H9 (cell line): ENCODE measurements at regions not wholly inside any gene's neighbourhood (a gene's known extent, or its start where the extent isn't known, plus 50 kb on each side); places are given as distances from the start of the nearest gene placed in this dataset.

ENCODE experiments used
- DNase-seq: peaks from one replicate; pipeline ENCODE4 v3.0.0-alpha.2; 2017
- H2AFZ ChIP-seq: one replicate; pipeline ENCODE4 v1.6.1; 2013; ENCODE audit warnings: mild to moderate bottlenecking, low read length, control low read depth, moderate library complexity
- H2AK5ac ChIP-seq: 2 replicates; pipeline ENCODE4 v1.6.1; 2013; ENCODE audit warnings: low read length, control low read depth, mixed read lengths; ENCODE audit not compliant: insufficient read length
- H2BK120ac ChIP-seq: one replicate; pipeline ENCODE4 v1.6.1; 2013; ENCODE audit warnings: low read depth, mild to moderate bottlenecking, low read length, control low read depth, inconsistent platforms; ENCODE audit not compliant: poor library complexity, severe bottlenecking
- H2BK12ac ChIP-seq: 2 replicates; pipeline ENCODE4 v1.6.1; 2013; ENCODE audit warnings: low read length, control low read depth, mixed read lengths, low read depth; ENCODE audit not compliant: insufficient read length
- H2BK15ac ChIP-seq: 2 replicates; pipeline ENCODE4 v1.6.1; 2013; ENCODE audit warnings: low read depth, low read length, control low read depth
- H2BK20ac ChIP-seq: one replicate; pipeline ENCODE4 v1.6.1; 2013; ENCODE audit warnings: low read depth, mild to moderate bottlenecking, low read length, control low read depth, inconsistent platforms; ENCODE audit not compliant: poor library complexity, severe bottlenecking
- H2BK5ac ChIP-seq: 2 replicates; pipeline ENCODE4 v1.6.1; 2013; ENCODE audit warnings: low read length, control low read depth, mixed read lengths; ENCODE audit not compliant: insufficient read length
- H3K14ac ChIP-seq: 2 replicates; pipeline ENCODE4 v1.6.1; 2013; ENCODE audit warnings: low read length, control low read depth; ENCODE audit not compliant: insufficient read depth
- H3K18ac ChIP-seq: 2 replicates; pipeline ENCODE4 v1.6.1; 2013; ENCODE audit warnings: low read depth, mild to moderate bottlenecking, mixed read lengths, low read length, control low read depth; ENCODE audit not compliant: insufficient read length
- H3K23ac ChIP-seq: 2 replicates; pipeline ENCODE4 v1.6.1; 2013; ENCODE audit warnings: low read length, control low read depth, mixed read lengths, low read depth; ENCODE audit not compliant: insufficient read length
- H3K23me2 ChIP-seq: 2 replicates; pipeline ENCODE4 v1.6.1; 2013; ENCODE audit warnings: low read depth, mild to moderate bottlenecking, mixed read lengths, low read length, control low read depth; ENCODE audit not compliant: insufficient read length, poor library complexity, severe bottlenecking
- H3K27ac ChIP-seq: 2 replicates; pipeline ENCODE4 v1.5.1; 2013; ENCODE audit warnings: low read length, control low read depth, mixed read lengths, low read depth; ENCODE audit not compliant: insufficient read length
- H3K27me3 ChIP-seq: 2 replicates; pipeline ENCODE4 v1.6.1; 2013; ENCODE audit warnings: low read length, control low read depth, inconsistent platforms; ENCODE audit not compliant: insufficient read depth
- H3K4ac ChIP-seq: 2 replicates; pipeline ENCODE4 v1.6.1; 2013; ENCODE audit warnings: low read depth, mild to moderate bottlenecking, control low read depth, inconsistent platforms, low read length, moderate library complexity
- H3K4me1 ChIP-seq: 2 replicates; pipeline ENCODE4 v1.6.1; 2013; ENCODE audit warnings: low read length, control low read depth, inconsistent platforms; ENCODE audit not compliant: insufficient read depth
- H3K4me2 ChIP-seq: 2 replicates; pipeline ENCODE4 v1.6.1; 2013; ENCODE audit warnings: low read length, control low read depth, mixed read lengths; ENCODE audit not compliant: insufficient read length, insufficient read depth
- H3K56ac ChIP-seq: 2 replicates; pipeline ENCODE4 v1.6.1; 2013; ENCODE audit warnings: low read depth, mild to moderate bottlenecking, mixed read lengths, low read length, control low read depth; ENCODE audit not compliant: insufficient read length
- H3K79me1 ChIP-seq: 2 replicates; pipeline ENCODE4 v1.6.1; 2013; ENCODE audit warnings: low read depth, mild to moderate bottlenecking, moderate library complexity, low read length, control low read depth, inconsistent platforms; ENCODE audit not compliant: insufficient read depth, poor library complexity, severe bottlenecking
- H3K79me2 ChIP-seq: 2 replicates; pipeline ENCODE4 v1.6.1; 2013; ENCODE audit warnings: low read length, control low read depth, inconsistent platforms; ENCODE audit not compliant: insufficient read depth
- H3K9ac ChIP-seq: 2 replicates; pipeline ENCODE4 v1.6.1; 2013; ENCODE audit warnings: low read length, control low read depth, mixed read lengths; ENCODE audit not compliant: insufficient read length; ENCODE audit errors: extremely low read depth
- H3K9me3 ChIP-seq: one replicate; pipeline ENCODE4 v1.6.1; 2013; ENCODE audit warnings: low read depth, low read length, inconsistent platforms; ENCODE audit not compliant: control insufficient read depth
- H3T11ph ChIP-seq: one replicate; pipeline ENCODE4 v1.6.1; 2013; ENCODE audit warnings: mild to moderate bottlenecking, low read length, control low read depth, inconsistent platforms
- H4K20me1 ChIP-seq: one replicate; pipeline ENCODE4 v1.6.1; 2013; ENCODE audit not compliant: control insufficient read depth, insufficient read length, insufficient read depth
- H4K5ac ChIP-seq: 2 replicates; pipeline ENCODE4 v1.6.1; 2013; ENCODE audit warnings: low read depth, mild to moderate bottlenecking, mixed read lengths, low read length, control low read depth; ENCODE audit not compliant: insufficient read length
- H4K8ac ChIP-seq: replicated peaks from 2 replicates; pipeline ENCODE4 v1.6.1; 2013; ENCODE audit warnings: low read length, control low read depth, mixed read lengths, low read depth; ENCODE audit not compliant: insufficient read length
- H4K91ac ChIP-seq: 2 replicates; pipeline ENCODE4 v1.6.1; 2013; ENCODE audit warnings: low read depth, mild to moderate bottlenecking, moderate library complexity, mixed read lengths, low read length, control low read depth; ENCODE audit not compliant: insufficient read length
- H3K27ac Mint-ChIP-seq, 3 experiments: 2 replicates in 2 of 3; 3 replicates in 1 of 3; pipeline ENCODE4 v1.8.0; 2020 to 2021; ENCODE audit warnings: mixed read lengths in 3 of 3, mild to moderate bottlenecking in 1 of 3, moderate library complexity in 1 of 3
- H3K27me3 Mint-ChIP-seq: 2 replicates; pipeline ENCODE4 v1.8.0; 2021; ENCODE audit warnings: low read depth, mild to moderate bottlenecking, moderate library complexity, mixed read lengths
- H3K36me3 Mint-ChIP-seq, 3 experiments: 2 replicates in 2 of 3; 3 replicates in 1 of 3; pipeline ENCODE4 v1.8.0; 2020 to 2021; ENCODE audit warnings: low read depth in 3 of 3, mixed read lengths in 3 of 3; ENCODE audit not compliant: insufficient read depth in 1 of 3
- H3K4me1 Mint-ChIP-seq, 2 experiments: 2 replicates each; pipeline ENCODE4 v1.8.0; 2020; ENCODE audit warnings: mixed read lengths in 2 of 2
- H3K4me3 Mint-ChIP-seq, 2 experiments: 2 replicates in 1 of 2; 3 replicates in 1 of 2; pipeline ENCODE4 v1.8.0; 2020 to 2021; ENCODE audit warnings: mild to moderate bottlenecking in 2 of 2, mixed read lengths in 2 of 2, moderate library complexity in 1 of 2
- H3K9me3 Mint-ChIP-seq, 2 experiments: 2 replicates in 1 of 2; 3 replicates in 1 of 2; pipeline ENCODE4 v1.8.0; 2020; ENCODE audit warnings: mild to moderate bottlenecking in 2 of 2, mixed read lengths in 2 of 2, moderate library complexity in 1 of 2
- CTCF ChIP-seq: fragments of 200-600 bp; sonication (generic); conservative IDR thresholded peaks from 3 replicates; pipeline ENCODE4 v1.8.0; 2021; ENCODE audit warnings: antibody characterized with exemption, mild to moderate bottlenecking
- WGBS: extraction: QIAGEN DNeasy Blood & Tissue Kit; methylation state at CpG from one replicate; pipeline ENCODE4 v1.1.7; 2013; ENCODE audit warnings: missing lambda C conversion rate, low lambda C conversion rate, mixed read lengths; ENCODE audit not compliant: insufficient read length; ENCODE audit errors: extremely low coverage; 5-methylcytosine and 5-hydroxymethylcytosine counted together

GRCh38 chr2:36069074-36069473 is 286.5 kb upstream of the CRIM1 start:
- Histone ChIP-seq H3K23me2 (no peaks in the 10 kb centered on the region), H3K4ac (no peak overlapping the region), H2AK5ac (no peak overlapping the region), H2AFZ (no peak overlapping the region), H2BK15ac (no peak overlapping the region), H3K4me1 (no peaks in the 10 kb centered on the region), H3K9ac (no peak overlapping the region), H2BK12ac (no peak overlapping the region), H3K18ac (no peak overlapping the region), H3K79me1 (no peaks in the 10 kb centered on the region), H3K9me3 (no peaks in the 10 kb centered on the region), H3T11ph (no peak overlapping the region), H2BK20ac (no peak overlapping the region), H4K5ac (no peak overlapping the region), H2BK5ac (no peak overlapping the region), H3K27me3 (no peaks in the 10 kb centered on the region), H4K91ac (no peak overlapping the region), H3K4me2 (no peak overlapping the region), H2BK120ac (no peak overlapping the region), H3K27ac (no peak overlapping the region), H4K8ac (no peak overlapping the region), H3K79me2 (no peaks in the 10 kb centered on the region), H4K20me1 (no peaks in the 10 kb centered on the region), H3K23ac (no peak overlapping the region), H3K56ac (no peak overlapping the region), H3K14ac (no peak overlapping the region)
- WGBS = no CpG with 5 or more reads among the region's 3 CpGs
- no peak for DNase-seq
- Mint-ChIP-seq H3K36me3 (no peaks in the 10 kb centered on the region), H3K27me3 (no peaks in the 10 kb centered on the region), H3K4me1 (no peaks in the 10 kb centered on the region), H3K27ac (no peak overlapping the region), H3K4me3 (no peak overlapping the region), H3K9me3 (peaks cover 0 to 4% of the 10 kb centered on the region in 2 experiments; a peak in 3 of 5 replicates)
- TF ChIP-seq CTCF = no peak
